ENCODE measurements at regions not wholly inside any gene's neighbourhood (a gene's known extent, or its start where the extent isn't known, plus 50 kb on each side); places are given as distances from the start of the nearest gene placed in this dataset.
"Not testable (repeated sequence)": the region's sequence is repeated elsewhere in the genome, so short reads cannot be mapped to it uniquely, and the experiment has no call there.

DNA sequence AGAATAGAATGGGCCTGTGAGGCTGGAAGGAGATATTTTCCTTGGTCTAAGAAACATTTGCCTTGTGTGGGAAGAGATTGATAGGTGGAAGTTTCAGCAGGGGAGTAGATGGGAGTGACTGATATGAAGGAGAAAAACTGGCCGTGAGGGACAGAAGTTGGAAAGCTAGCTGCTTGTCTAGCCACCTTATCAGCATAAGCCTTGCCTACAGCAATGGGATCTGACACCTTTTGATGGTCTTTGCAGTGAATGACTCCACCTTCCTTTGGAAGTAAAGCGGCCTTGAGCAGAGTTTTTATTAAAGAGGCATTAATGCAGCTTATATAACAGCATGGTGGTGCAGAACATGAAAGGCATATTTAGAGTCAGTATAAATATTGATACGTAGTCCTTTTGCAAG, 120.1 kb upstream of the INTU start:
- TF ChIP-seq, protein P1, sequence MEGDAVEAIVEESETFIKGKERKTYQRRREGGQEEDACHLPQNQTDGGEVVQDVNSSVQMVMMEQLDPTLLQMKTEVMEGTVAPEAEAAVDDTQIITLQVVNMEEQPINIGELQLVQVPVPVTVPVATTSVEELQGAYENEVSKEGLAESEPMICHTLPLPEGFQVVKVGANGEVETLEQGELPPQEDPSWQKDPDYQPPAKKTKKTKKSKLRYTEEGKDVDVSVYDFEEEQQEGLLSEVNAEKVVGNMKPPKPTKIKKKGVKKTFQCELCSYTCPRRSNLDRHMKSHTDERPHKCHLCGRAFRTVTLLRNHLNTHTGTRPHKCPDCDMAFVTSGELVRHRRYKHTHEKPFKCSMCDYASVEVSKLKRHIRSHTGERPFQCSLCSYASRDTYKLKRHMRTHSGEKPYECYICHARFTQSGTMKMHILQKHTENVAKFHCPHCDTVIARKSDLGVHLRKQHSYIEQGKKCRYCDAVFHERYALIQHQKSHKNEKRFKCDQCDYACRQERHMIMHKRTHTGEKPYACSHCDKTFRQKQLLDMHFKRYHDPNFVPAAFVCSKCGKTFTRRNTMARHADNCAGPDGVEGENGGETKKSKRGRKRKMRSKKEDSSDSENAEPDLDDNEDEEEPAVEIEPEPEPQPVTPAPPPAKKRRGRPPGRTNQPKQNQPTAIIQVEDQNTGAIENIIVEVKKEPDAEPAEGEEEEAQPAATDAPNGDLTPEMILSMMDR (IDR thresholded peaks at IDR 0.05; ENCODE audit: insufficient read depth, low read length), result not testable (repeated sequence)
- TF ChIP-seq POLR2AphosphoS5 (IDR thresholded peaks at IDR 0.05; ENCODE audit: low read depth), result not testable (repeated sequence)

Measured in HL-60 (cell line).